Endodermal cell (in vitro differentiated cells): ENCODE measurements at regions not wholly inside any gene's neighbourhood (a gene's known extent, or its start where the extent isn't known, plus 50 kb on each side); places are given as distances from the start of the nearest gene placed in this dataset.
A peak's percentile ranks its signal among the peaks of the same experiment; 100 is the strongest.

Source experiments
- DNase-seq: peaks from one replicate; pipeline ENCODE4 v3.0.0-alpha.2; 2017
- H3K27ac ChIP-seq: 2 replicates; pipeline ENCODE4 v1.5.1; 2013; ENCODE audit warnings: mild to moderate bottlenecking, low read depth, low read length, moderate library complexity
- H3K27me3 ChIP-seq: 2 replicates; pipeline ENCODE4 v1.6.1; 2013; ENCODE audit warnings: mild to moderate bottlenecking, low read length, moderate library complexity; ENCODE audit not compliant: insufficient read depth, control insufficient read depth, poor library complexity, severe bottlenecking
- H3K36me3 ChIP-seq: 2 replicates; pipeline ENCODE4 v1.7.0; 2013; ENCODE audit warnings: mild to moderate bottlenecking, low read length, moderate library complexity; ENCODE audit not compliant: control insufficient read depth, insufficient read depth
- H3K4me1 ChIP-seq: one replicate; pipeline ENCODE4 v1.7.0; 2013; ENCODE audit warnings: low read length; ENCODE audit not compliant: control insufficient read depth, insufficient read depth
- H3K4me3 ChIP-seq: 2 replicates; pipeline ENCODE4 v1.5.1; 2013; ENCODE audit warnings: mild to moderate bottlenecking, low read length, moderate library complexity
- H3K9ac ChIP-seq: 2 replicates; pipeline ENCODE4 v1.6.1; 2013; ENCODE audit warnings: mild to moderate bottlenecking, low read length, moderate library complexity; ENCODE audit not compliant: poor library complexity, severe bottlenecking; ENCODE audit errors: extremely low read depth
- H3K9me3 ChIP-seq: 2 replicates; pipeline ENCODE4 v1.6.1; 2013; ENCODE audit warnings: mild to moderate bottlenecking, low read length, moderate library complexity; ENCODE audit not compliant: control insufficient read depth
- H3K27ac Mint-ChIP-seq: 2 replicates; pipeline ENCODE4 v1.8.0; 2020; ENCODE audit warnings: mixed read lengths
- H3K27me3 Mint-ChIP-seq: 2 replicates; pipeline ENCODE4 v1.8.0; 2021; ENCODE audit warnings: mild to moderate bottlenecking, mixed read lengths; ENCODE audit not compliant: insufficient read depth
- H3K36me3 Mint-ChIP-seq: 2 replicates; pipeline ENCODE4 v1.8.0; 2020; ENCODE audit warnings: low read depth, mixed read lengths
- H3K4me1 Mint-ChIP-seq: 2 replicates; pipeline ENCODE4 v1.8.0; 2020; ENCODE audit warnings: mixed read lengths
- H3K4me3 Mint-ChIP-seq: 2 replicates; pipeline ENCODE4 v1.8.0; 2020; ENCODE audit warnings: mild to moderate bottlenecking, moderate library complexity, mixed read lengths
- H3K9me3 Mint-ChIP-seq: 2 replicates; pipeline ENCODE4 v1.8.0; 2020; ENCODE audit warnings: mild to moderate bottlenecking, mixed read lengths
- CTCF ChIP-seq: fragments of 200-600 bp; sonication (generic); conservative IDR thresholded peaks from 2 replicates; pipeline ENCODE4 v1.5.0; 2021; ENCODE audit warnings: antibody characterized with exemption, mild to moderate bottlenecking
- WGBS, 2 experiments: methylation state at CpG; one replicate each; pipeline versions ENCODE4 v1.1.5 to v1.1.7; 2013; ENCODE audit warnings: missing lambda C conversion rate in 2 of 2, mixed read lengths in 1 of 2; ENCODE audit not compliant: insufficient coverage in 1 of 2, insufficient read length in 1 of 2; 5-methylcytosine and 5-hydroxymethylcytosine counted together

- no peak overlapping the region for H3K9ac ChIP-seq
- DNase-seq: no peak
- Mint-ChIP-seq H3K4me1 (peaks cover 27% of the 10 kb centered on the region), H3K9me3 (no peaks in the 10 kb centered on the region), H3K36me3 (peaks cover 12% of the 10 kb centered on the region), H3K27me3 (no peaks in the 10 kb centered on the region), H3K27ac (no peak overlapping the region), H3K4me3 (no peak overlapping the region)
- H3K27ac ChIP-seq: no peak overlapping the region
- H3K4me1 ChIP-seq: no peaks in the 10 kb centered on the region
- no peaks in the 10 kb centered on the region for H3K36me3 ChIP-seq
- no peak for TF ChIP-seq CTCF
- no peaks in the 10 kb centered on the region for H3K9me3 ChIP-seq
- no peaks in the 10 kb centered on the region for H3K27me3 ChIP-seq
- 85 to 89% methylated on average over 6 to 7 of the region's 7 CpGs for WGBS, 2 experiments
- no peak overlapping the region for H3K4me3 ChIP-seq
These were observed 194.1 kb downstream of the KLF12 start for GRCh38 chr13:73940098-73940497.

GRCh38 chr13:73939603-73940002 lies 194.6 kb downstream of the KLF12 start:
- Mint-ChIP-seq H3K9me3 (no peaks in the 10 kb centered on the region), H3K36me3 (peaks cover 12% of the 10 kb centered on the region), H3K27me3 (no peaks in the 10 kb centered on the region), H3K4me3 (no peak overlapping the region), H3K27ac (no peak overlapping the region), H3K4me1 (peaks cover 27% of the 10 kb centered on the region)
- H3K4me1 ChIP-seq: no peaks in the 10 kb centered on the region
- H3K27ac ChIP-seq: no peak overlapping the region
- no peaks in the 10 kb centered on the region for H3K36me3 ChIP-seq
- no peak overlapping the region for H3K9ac ChIP-seq
- H3K27me3 ChIP-seq: no peaks in the 10 kb centered on the region
- WGBS, 2 experiments: 82% methylated on average over 1 of the region's 1 CpG; no CpG with 5 or more reads in 1 of the 2 experiments
- H3K9me3 ChIP-seq: no peaks in the 10 kb centered on the region
- TF ChIP-seq CTCF: no peak
- H3K4me3 ChIP-seq: no peak overlapping the region
- no peak for DNase-seq

GRCh38 chr13:73939071-73939380 lies 195.2 kb downstream of the KLF12 start:
- peaks cover 12% of the 10 kb centered on the region for H3K36me3 Mint-ChIP-seq
- H3K4me1 Mint-ChIP-seq: peaks cover 26% of the 10 kb centered on the region
- H3K27me3 Mint-ChIP-seq: no peaks in the 10 kb centered on the region
- Histone ChIP-seq H3K27me3 (no peaks in the 10 kb centered on the region), H3K4me1 (no peaks in the 10 kb centered on the region), H3K4me3 (no peak overlapping the region), H3K27ac (no peak overlapping the region), H3K36me3 (no peaks in the 10 kb centered on the region), H3K9ac (no peak overlapping the region), H3K9me3 (no peaks in the 10 kb centered on the region)
- DNase-seq: no peak
- no peak overlapping the region for H3K4me3 Mint-ChIP-seq
- 80 to 87% methylated on average over 1 to 3 of the region's 3 CpGs for WGBS, 2 experiments
- TF ChIP-seq CTCF: no peak
- no peaks in the 10 kb centered on the region for H3K9me3 Mint-ChIP-seq
- peak overlapping the region; percentile 40 for H3K27ac Mint-ChIP-seq
